ENCODE measurements at regions not wholly inside any gene's neighbourhood (a gene's known extent, or its start where the extent isn't known, plus 50 kb on each side); places are given as distances from the start of the nearest gene placed in this dataset.

GRCh38 chr2:212939777-212940531, 211.5 kb downstream of the IKZF2 start:
- 72 to 78% (median 76%) methylated on average over 8 of the region's 8 CpGs for WGBS, 5 donors
- Histone ChIP-seq H3K27ac (no peak overlapping the region), H3K27me3 (replicated peaks in 1 of 7) (no peaks in the 10 kb centered on the region), H3K4me1 (no peaks in the 10 kb centered on the region), H3K9me3 (peaks cover 0 to 4% (median 0%) of the 10 kb centered on the region in 8 donors), H3K4me3 (no peak overlapping the region), H3K36me3 (no peaks in the 10 kb centered on the region)
- intact Hi-C loops (cut with DNase I; ENCODE audit: low total_unique reads): no loop called here
- no peak for DNase-seq
- TF ChIP-seq CTCF (IDR thresholded peaks at IDR 0.05 in 8 of 11, conservative IDR thresholded peaks at IDR 0.05 in 3 of 11) (no peak), POLR2A (IDR thresholded peaks at IDR 0.05) (no peak)

GRCh38 chr2:212938144-212938793, 213.1 kb downstream of the IKZF2 start:
- no peaks in the 10 kb centered on the region for H3K4me1 ChIP-seq
- TF ChIP-seq POLR2AphosphoS5 (IDR thresholded peaks at IDR 0.05) (no peak), CTCF (IDR thresholded peaks at IDR 0.05 in 8 of 11, conservative IDR thresholded peaks at IDR 0.05 in 3 of 11) (no peak), POLR2A (IDR thresholded peaks at IDR 0.05) (no peak)
- intact Hi-C loops (cut with DNase I; ENCODE audit: low total_unique reads): no loop called here
- no peak overlapping the region for H3K27ac ChIP-seq
- 76 to 88% (median 77%) methylated on average over 7 of the region's 7 CpGs for WGBS, 5 donors
- H3K4me3 ChIP-seq: no peak overlapping the region
- DNase-seq: no peak
- no peaks in the 10 kb centered on the region for H3K36me3 ChIP-seq
- peaks cover 0 to 4% (median 0%) of the 10 kb centered on the region in 8 donors for H3K9me3 ChIP-seq
- H3K27me3 ChIP-seq (replicated peaks in 1 of 7): no peaks in the 10 kb centered on the region

DNA sequence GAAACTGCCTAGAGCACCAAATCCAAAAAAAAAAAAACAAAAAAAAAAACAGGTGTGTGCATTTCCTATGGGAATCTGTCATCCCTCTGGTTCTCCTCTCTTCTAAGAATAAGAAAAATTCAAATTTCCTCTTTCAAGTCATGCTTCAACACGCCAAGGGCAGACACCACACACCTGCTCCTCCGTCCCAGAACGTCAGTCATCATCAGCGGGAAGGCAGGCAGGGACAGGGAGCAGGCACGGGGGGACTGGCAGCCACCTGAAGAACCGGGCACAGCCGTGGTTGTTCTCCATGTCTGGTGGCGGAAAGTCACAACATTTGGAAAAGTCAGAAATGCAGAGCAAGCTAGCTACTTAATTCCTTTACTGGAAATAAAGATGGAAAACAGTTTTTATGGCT, 214.8 kb downstream of the IKZF2 start:
- H3K4me1 ChIP-seq: no peaks in the 10 kb centered on the region
- TF ChIP-seq POLR2A (IDR thresholded peaks at IDR 0.05) (no peak), POLR2AphosphoS5 (IDR thresholded peaks at IDR 0.05) (no peak), CTCF (IDR thresholded peaks at IDR 0.05 in 8 of 11, conservative IDR thresholded peaks at IDR 0.05 in 3 of 11) (no peak)

DNA sequence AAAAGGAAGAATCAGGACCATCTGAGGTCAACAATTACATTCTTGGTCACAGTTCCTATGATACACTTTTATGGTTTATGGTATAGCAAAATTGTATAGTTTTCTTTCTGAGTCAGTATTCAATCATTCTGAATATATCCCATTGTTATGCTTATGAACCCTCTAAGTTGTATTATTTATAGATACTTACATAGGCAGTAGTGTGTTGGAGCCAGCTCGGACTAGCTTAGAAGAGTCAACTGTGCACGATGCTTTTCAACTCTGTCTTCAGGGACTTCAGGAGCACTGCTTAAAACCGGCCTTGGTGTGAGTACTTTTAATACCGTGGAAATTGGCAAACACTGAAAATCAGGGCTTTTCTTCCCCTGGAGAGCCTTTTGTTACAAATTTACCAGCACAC, 215.7 kb downstream of the IKZF2 start:
- no peaks in the 10 kb centered on the region for H3K27me3 ChIP-seq (replicated peaks in 1 of 7)
- WGBS, 5 donors: 87 to 93% (median 92%) methylated on average over 4 of the region's 4 CpGs
- intact Hi-C loops (cut with DNase I; ENCODE audit: low total_unique reads): no loop called here

More for the DNA sequence above, 214.8 kb downstream of the IKZF2 start:
- WGBS, 5 donors: 80 to 93% (median 90%) methylated on average over 8 of the region's 8 CpGs
- DNase-seq: no peak
- Histone ChIP-seq H3K4me3 (no peak overlapping the region), H3K27me3 (replicated peaks in 1 of 7) (no peaks in the 10 kb centered on the region), H3K36me3 (no peaks in the 10 kb centered on the region), H3K27ac (no peak overlapping the region), H3K9me3 (peaks cover 0 to 4% (median 0%) of the 10 kb centered on the region in 8 donors)
- intact Hi-C loops (cut with DNase I; ENCODE audit: low total_unique reads): no loop called here

More for the DNA sequence above, 215.7 kb downstream of the IKZF2 start:
- peaks cover 0 to 4% (median 0%) of the 10 kb centered on the region in 8 donors for H3K9me3 ChIP-seq
- no peak for TF ChIP-seq POLR2A (IDR thresholded peaks at IDR 0.05)
- TF ChIP-seq POLR2AphosphoS5 (IDR thresholded peaks at IDR 0.05): no peak
- TF ChIP-seq CTCF (IDR thresholded peaks at IDR 0.05 in 8 of 11, conservative IDR thresholded peaks at IDR 0.05 in 3 of 11): no peak
- H3K4me3 ChIP-seq: no peak overlapping the region
- DNase-seq: no peak
- no peak overlapping the region for H3K27ac ChIP-seq
- H3K36me3 ChIP-seq: no peaks in the 10 kb centered on the region
- no peaks in the 10 kb centered on the region for H3K4me1 ChIP-seq

Measured in spleen (tissue), 11 donors.